H1 (cell line): ENCODE measurements at regions not wholly inside any gene's neighbourhood (a gene's known extent, or its start where the extent isn't known, plus 50 kb on each side); places are given as distances from the start of the nearest gene placed in this dataset.

Experiments
- CTCF ChIA-PET: fragments of 300-600 bp; sonication (Branson Sonifier 250); formaldehyde crosslinking; loops from one replicate; lab custom pipeline; 2021; ENCODE audit not compliant: partially characterized antibody; lab: Charles Lee
- POLR2A ChIA-PET: fragments of 300-600 bp; sonication (Branson Sonifier 250); formaldehyde crosslinking; loops from one replicate; lab custom pipeline; 2021; ENCODE audit warnings: inconsistent platforms; ENCODE audit not compliant: partially characterized antibody; lab: Charles Lee
- DNase-seq, 2 experiments: peaks; one replicate each; pipeline versions ENCODE4 v3.0.0 to v3.0.0-alpha.2; 2010 to 2022; ENCODE audit warnings: low spot score in 2 of 2, low read depth in 1 of 2, mixed read lengths in 1 of 2
- FAIRE-seq: peaks from 2 replicates; lab custom pipeline; 2011; peaks lifted over from hg19 to GRCh38; lab: Jason Lieb, UNC
- H2AFZ ChIP-seq: 2 replicates; pipeline ENCODE4 v1.8.1; 2012; ENCODE audit warnings: low read length, inconsistent platforms
- H2AK5ac ChIP-seq: 2 replicates; pipeline ENCODE4 v1.6.1; 2013; ENCODE audit warnings: low read depth, low read length
- H2BK120ac ChIP-seq: replicated peaks from 2 replicates; pipeline ENCODE3; 2013; ENCODE audit warnings: low read depth, low read length, inconsistent platforms
- H2BK12ac ChIP-seq: 2 replicates; pipeline ENCODE4 v1.6.1; 2013; ENCODE audit warnings: low read depth, low read length
- H2BK15ac ChIP-seq: 2 replicates; pipeline ENCODE4 v1.6.1; 2013; ENCODE audit warnings: low read length
- H2BK20ac ChIP-seq: 2 replicates; pipeline ENCODE4 v1.6.1; 2013; ENCODE audit warnings: low read length
- H2BK5ac ChIP-seq: 2 replicates; pipeline ENCODE4 v1.6.1; 2013; ENCODE audit warnings: low read depth, low read length
- H3K14ac ChIP-seq: 2 replicates; pipeline ENCODE4 v1.6.1; 2013; ENCODE audit warnings: inconsistent platforms; ENCODE audit not compliant: insufficient read length
- H3K18ac ChIP-seq: 2 replicates; pipeline ENCODE4 v1.6.1; 2013; ENCODE audit warnings: low read length; ENCODE audit errors: extremely low read depth
- H3K23ac ChIP-seq: 2 replicates; pipeline ENCODE4 v1.6.1; 2013; ENCODE audit warnings: inconsistent platforms; ENCODE audit not compliant: insufficient read length
- H3K23me2 ChIP-seq: 2 replicates; pipeline ENCODE4 v1.6.1; 2013; ENCODE audit warnings: low read depth, low read length
- H3K27ac ChIP-seq: 2 replicates; pipeline ENCODE4 v1.6.1; 2011; ENCODE audit warnings: low read depth, low read length, inconsistent platforms
- H3K27me3 ChIP-seq, 4 experiments: replicated peaks in 1 of 4; 1 replicate in 1 of 4; 2 replicates in 3 of 4; pipeline versions ENCODE4 v1.6.1 to v1.8.1; 2011 to 2013; ENCODE audit warnings: low read length in 3 of 4, mild to moderate bottlenecking in 3 of 4, inconsistent platforms in 2 of 4, mixed read lengths in 2 of 4, moderate library complexity in 1 of 4; ENCODE audit not compliant: control insufficient read depth in 3 of 4, insufficient read depth in 3 of 4; ENCODE audit errors: extremely low read depth in 1 of 4
- H3K36me3 ChIP-seq, 4 experiments: 2 replicates each; pipeline versions ENCODE4 v1.6.1 to v1.8.1; 2011 to 2013; ENCODE audit warnings: mild to moderate bottlenecking in 4 of 4, low read length in 3 of 4, moderate library complexity in 2 of 4, control low read depth in 1 of 4, inconsistent platforms in 1 of 4; ENCODE audit not compliant: insufficient read depth in 4 of 4, control insufficient read depth in 2 of 4
- H3K4ac ChIP-seq: replicated peaks from 2 replicates; pipeline ENCODE3; 2013; ENCODE audit warnings: low read length, low read depth, mixed read lengths, inconsistent platforms; ENCODE audit not compliant: insufficient read length
- H3K4me1 ChIP-seq, 4 experiments: replicated peaks in 1 of 4; 1 replicate in 1 of 4; 2 replicates in 3 of 4; pipeline versions ENCODE4 v1.6.1 to v1.8.1; 2011 to 2013; ENCODE audit warnings: low read length in 3 of 4, inconsistent platforms in 2 of 4, mixed read lengths in 1 of 4; ENCODE audit not compliant: insufficient read depth in 4 of 4, control insufficient read depth in 3 of 4
- H3K4me2 ChIP-seq, 2 experiments: 2 replicates each; pipeline versions ENCODE4 v1.6.1 to v1.8.1; 2011 to 2013; ENCODE audit warnings: low read depth in 2 of 2, low read length in 2 of 2, control low read depth in 1 of 2, inconsistent platforms in 1 of 2, mild to moderate bottlenecking in 1 of 2; ENCODE audit not compliant: insufficient read depth in 1 of 2
- H3K4me3 ChIP-seq, 4 experiments: fragments of 200-600, 300-600 bp in 1 of 4; sonication (generic), shearing (Covaris generic), sonication (Bioruptor Twin) in 1 of 4; 2 replicates each; pipeline versions ENCODE4 v1.5.1 to v1.8.1; 2011 to 2016; ENCODE audit warnings: low read length in 4 of 4, low read depth in 3 of 4, control low read depth in 2 of 4, inconsistent platforms in 2 of 4, mild to moderate bottlenecking in 2 of 4, mixed read lengths in 1 of 4, moderate library complexity in 1 of 4; ENCODE audit not compliant: insufficient read depth in 2 of 4; ENCODE audit errors: extremely low read depth in 1 of 4
- H3K56ac ChIP-seq: replicated peaks from 2 replicates; pipeline ENCODE3; 2013; ENCODE audit warnings: low read depth, mild to moderate bottlenecking, mixed read lengths, low read length, inconsistent platforms; ENCODE audit not compliant: insufficient read length
- H3K79me1 ChIP-seq: 2 replicates; pipeline ENCODE4 v1.6.1; 2013; ENCODE audit warnings: low read depth, low read length, control low read depth
- H3K79me2 ChIP-seq, 2 experiments: 2 replicates each; pipeline versions ENCODE4 v1.6.1 to v1.8.1; 2012 to 2013; ENCODE audit warnings: low read length in 2 of 2, mild to moderate bottlenecking in 2 of 2, inconsistent platforms in 1 of 2; ENCODE audit not compliant: insufficient read depth in 2 of 2, control insufficient read depth in 1 of 2
- H3K9ac ChIP-seq, 4 experiments: replicated peaks in 1 of 4; 1 replicate in 1 of 4; 2 replicates in 3 of 4; pipeline versions ENCODE4 v1.6.1 to v1.8.1; 2011 to 2013; ENCODE audit warnings: low read depth in 3 of 4, low read length in 3 of 4, control low read depth in 2 of 4, mild to moderate bottlenecking in 2 of 4, moderate library complexity in 2 of 4, inconsistent platforms in 1 of 4; ENCODE audit errors: extremely low read depth in 1 of 4
- H3K9me3 ChIP-seq, 2 experiments: 2 replicates each; pipeline versions ENCODE4 v1.6.1 to v1.8.1; 2012 to 2013; ENCODE audit warnings: mild to moderate bottlenecking in 2 of 2, moderate library complexity in 2 of 2, control low read depth in 1 of 2, inconsistent platforms in 1 of 2, low read depth in 1 of 2, low read length in 1 of 2, mixed read lengths in 1 of 2; ENCODE audit not compliant: insufficient read depth in 2 of 2
- H4K20me1 ChIP-seq, 2 experiments: replicated peaks in 1 of 2; 2 replicates each; pipeline versions ENCODE3 to v1.8.1; 2011 to 2013; ENCODE audit warnings: inconsistent platforms in 2 of 2, low read length in 2 of 2, mild to moderate bottlenecking in 1 of 2; ENCODE audit not compliant: insufficient read depth in 2 of 2, control insufficient read depth in 1 of 2
- H4K5ac ChIP-seq: 2 replicates; pipeline ENCODE4 v1.6.1; 2013; ENCODE audit warnings: low read length, low read depth, mixed read lengths, inconsistent platforms; ENCODE audit not compliant: insufficient read length
- H4K8ac ChIP-seq: 2 replicates; pipeline ENCODE4 v1.8.0; 2013; ENCODE audit warnings: mild to moderate bottlenecking, moderate library complexity, low read length, inconsistent platforms; ENCODE audit not compliant: insufficient read depth; ENCODE audit errors: extremely low read depth
- H4K91ac ChIP-seq: replicated peaks from 2 replicates; pipeline ENCODE3; 2013; ENCODE audit warnings: low read length, mixed read lengths, inconsistent platforms; ENCODE audit not compliant: insufficient read length
- ASH2L ChIP-seq: fragments of 200-600, 300-600 bp; sonication (generic); IDR thresholded peaks from one replicate; pipeline ENCODE4 v1.7.1; 2017; ENCODE audit warnings: low read length
- EGR1 ChIP-seq: IDR thresholded peaks from 2 replicates; pipeline ENCODE4 v1.6.1; 2011; ENCODE audit warnings: low read depth, low read length, borderline replicate concordance
- EZH2 ChIP-seq: fragments of 200-600 bp; sonication (generic); IDR thresholded peaks from 2 replicates; pipeline ENCODE4 v1.7.1; 2012; ENCODE audit warnings: low read depth, mild to moderate bottlenecking, moderate library complexity, low read length, inconsistent platforms; ENCODE audit not compliant: severe bottlenecking
- GTF2F1 ChIP-seq: IDR thresholded peaks from 2 replicates; pipeline ENCODE4 v1.6.1; 2012; ENCODE audit warnings: low read depth, low read length, improper control_type of control experiment, borderline replicate concordance
- MAFK ChIP-seq: IDR thresholded peaks from 2 replicates; pipeline ENCODE4 v1.6.1; 2012; ENCODE audit warnings: low read depth, mild to moderate bottlenecking, improper control_type of control experiment, low read length
- POLR2AphosphoS5 ChIP-seq: IDR thresholded peaks from 2 replicates; pipeline ENCODE4 v1.6.1; 2011; ENCODE audit warnings: low read depth, low read length
- RAD21 ChIP-seq, 2 experiments: IDR thresholded peaks in 1 of 2; conservative IDR thresholded peaks in 1 of 2; 2 replicates each; pipeline ENCODE4 v1.6.1; 2011; ENCODE audit warnings: low read depth in 2 of 2, low read length in 2 of 2, improper control_type of control experiment in 1 of 2, inconsistent platforms in 1 of 2, mild to moderate bottlenecking in 1 of 2, moderate library complexity in 1 of 2
- RXRA ChIP-seq: IDR thresholded peaks from 2 replicates; pipeline ENCODE4 v1.6.1; 2011; ENCODE audit warnings: low read depth, mild to moderate bottlenecking, low read length, moderate library complexity; ENCODE audit not compliant: insufficient read depth
- SIN3A ChIP-seq, 2 experiments: IDR thresholded peaks in 1 of 2; conservative IDR thresholded peaks in 1 of 2; 2 replicates each; pipeline ENCODE4 v1.6.1; 2011 to 2012; ENCODE audit warnings: low read length in 2 of 2, improper control_type of control experiment in 1 of 2, low read depth in 1 of 2, mild to moderate bottlenecking in 1 of 2
- TF ChIP-seq, protein P1 (sequence below): IDR thresholded peaks from 2 replicates; pipeline ENCODE4 v1.6.1; 2011; ENCODE audit warnings: low read depth, mild to moderate bottlenecking, low read length; ENCODE audit not compliant: insufficient read depth

- no peak overlapping the region for H2BK15ac ChIP-seq
- H3K27ac ChIP-seq, result no peak overlapping the region
- no peak overlapping the region for H3K14ac ChIP-seq
- H3K9me3 ChIP-seq, result no peaks in the 10 kb centered on the region
- no peak overlapping the region for H3K4me2 ChIP-seq
- H3K79me1 ChIP-seq, result no peaks in the 10 kb centered on the region
- no peak for TF ChIP-seq MAFK
- TF ChIP-seq ASH2L, result no peak
- TF ChIP-seq, protein P1, sequence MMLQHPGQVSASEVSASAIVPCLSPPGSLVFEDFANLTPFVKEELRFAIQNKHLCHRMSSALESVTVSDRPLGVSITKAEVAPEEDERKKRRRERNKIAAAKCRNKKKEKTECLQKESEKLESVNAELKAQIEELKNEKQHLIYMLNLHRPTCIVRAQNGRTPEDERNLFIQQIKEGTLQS, result no peak
- no peak for TF ChIP-seq EZH2
- TF ChIP-seq RXRA, result no peak
- no peak for TF ChIP-seq SIN3A (conservative IDR thresholded peaks at IDR 0.05 in 1 of 2, IDR thresholded peaks at IDR 0.05 in 1 of 2; ENCODE audit: low read depth in 1 of 2, low read length in 2 of 2)
- no peak for TF ChIP-seq GTF2F1
- TF ChIP-seq EGR1, result no peak
- no peak for TF ChIP-seq POLR2AphosphoS5
- no peak for TF ChIP-seq RAD21 (IDR thresholded peaks at IDR 0.05 in 1 of 2, conservative IDR thresholded peaks at IDR 0.05 in 1 of 2; ENCODE audit: low read depth in 2 of 2, low read length in 2 of 2)
- H4K91ac ChIP-seq, result no peak overlapping the region
- H2AFZ ChIP-seq, result no peak overlapping the region
- H3K56ac ChIP-seq, result no peak overlapping the region
- ChIA-PET CTCF (no interaction called here), POLR2A (no interaction called here)
- no peak overlapping the region for H3K18ac ChIP-seq
- no peak overlapping the region for H2BK120ac ChIP-seq
- no peak overlapping the region for H4K8ac ChIP-seq
- H2BK12ac ChIP-seq, result no peak overlapping the region
- no peaks in the 10 kb centered on the region for H4K20me1 ChIP-seq
- no peaks in the 10 kb centered on the region for H3K4me1 ChIP-seq
- H2AK5ac ChIP-seq, result no peak overlapping the region
- H2BK5ac ChIP-seq, result no peak overlapping the region
- DNase-seq, result no peak
- no peak overlapping the region for H3K9ac ChIP-seq
- no peaks in the 10 kb centered on the region for H3K36me3 ChIP-seq
- no peaks in the 10 kb centered on the region for H3K79me2 ChIP-seq
- no peak overlapping the region for H4K5ac ChIP-seq
- H2BK20ac ChIP-seq, result no peak overlapping the region
- no peak overlapping the region for H3K4me3 ChIP-seq
- no peaks in the 10 kb centered on the region for H3K23me2 ChIP-seq
- H3K4ac ChIP-seq, result no peak overlapping the region
- H3K27me3 ChIP-seq, result no peaks in the 10 kb centered on the region
- H3K23ac ChIP-seq, result no peak overlapping the region
- no peak for FAIRE-seq
Measured at GRCh38 chr1:75014250-75014649, 119.9 kb upstream of the LHX8 start.
